Medulla oblongata (tissue), 1 donor: ENCODE measurements at regions not wholly inside any gene's neighbourhood (a gene's known extent, or its start where the extent isn't known, plus 50 kb on each side); places are given as distances from the start of the nearest gene placed in this dataset.

ENCODE experiments used
- DNase-seq: peaks from one replicate; pipeline ENCODE4 v3.0.0-alpha.2; 2015; ENCODE audit errors: extremely low spot score

- DNase-seq: no peak
Observed at GRCh38 chr10:16352146-16352545, 84.7 kb upstream of the PTER start.

GRCh38 chr10:16360001-16360400 lies 76.8 kb upstream of the PTER start:
- DNase-seq: no peak

GRCh38 chr10:16360425-16360824 lies 76.4 kb upstream of the PTER start:
- no peak for DNase-seq

- DNase-seq: no peak
Observed at GRCh38 chr10:16361086-16361485, 75.7 kb upstream of the PTER start.

- no peak for DNase-seq
Observed at GRCh38 chr10:16363741-16364140, 73.1 kb upstream of the PTER start.

- DNase-seq: no peak
Observed at GRCh38 chr10:16367621-16368292, 69.1 kb upstream of the PTER start.

- DNase-seq: no peak
Observed at GRCh38 chr10:16381083-16381482, 55.7 kb upstream of the PTER start.

GRCh38 chr10:16384021-16384420 lies 52.8 kb upstream of the PTER start:
- DNase-seq: no peak

- no peak for DNase-seq
Observed at GRCh38 chr10:16386855-16387254, 50.0 kb upstream of the PTER start.
